Liver (tissue), 8 donors: ENCODE measurements at regions not wholly inside any gene's neighbourhood (a gene's known extent, or its start where the extent isn't known, plus 50 kb on each side); places are given as distances from the start of the nearest gene placed in this dataset.

Source experiments
- DNase-seq: peaks from one replicate; pipeline ENCODE4 v3.0.0-alpha.2; 2017; ENCODE audit warnings: low spot score
- H3K27ac ChIP-seq, 2 donors: one replicate each; pipeline ENCODE4 v1.7.0; 2013; ENCODE audit warnings: inconsistent platforms in 2 of 2, low read length in 2 of 2, control low read depth in 1 of 2, low read depth in 1 of 2, mild to moderate bottlenecking in 1 of 2
- H3K27me3 ChIP-seq, 4 donors: one replicate each; pipeline versions ENCODE4 v1.6.1 to v1.7.0; 2013; ENCODE audit warnings: low read length in 3 of 4, inconsistent platforms in 1 of 4, mild to moderate bottlenecking in 1 of 4, moderate library complexity in 1 of 4; ENCODE audit not compliant: control insufficient read depth in 4 of 4, insufficient read depth in 4 of 4
- H3K36me3 ChIP-seq, 4 donors: one replicate each; pipeline versions ENCODE4 v1.6.1 to v1.7.0; 2013; ENCODE audit warnings: low read length in 3 of 4, mild to moderate bottlenecking in 3 of 4, low read depth in 1 of 4, moderate library complexity in 1 of 4; ENCODE audit not compliant: control insufficient read depth in 4 of 4, insufficient read depth in 3 of 4
- H3K4me1 ChIP-seq, 4 donors: one replicate each; pipeline versions ENCODE4 v1.6.1 to v1.7.0; 2013; ENCODE audit warnings: low read length in 3 of 4, mild to moderate bottlenecking in 3 of 4, moderate library complexity in 1 of 4; ENCODE audit not compliant: control insufficient read depth in 4 of 4, insufficient read depth in 4 of 4
- H3K4me3 ChIP-seq, 3 donors: one replicate each; pipeline versions ENCODE4 v1.6.1 to v1.7.0; 2013; ENCODE audit warnings: low read length in 3 of 3, control low read depth in 1 of 3, low read depth in 1 of 3, mild to moderate bottlenecking in 1 of 3
- H3K9ac ChIP-seq, 2 donors: one replicate each; pipeline ENCODE4 v1.7.0; 2013; ENCODE audit warnings: low read length in 2 of 2, mild to moderate bottlenecking in 2 of 2, moderate library complexity in 2 of 2, control low read depth in 1 of 2, low read depth in 1 of 2
- H3K9me3 ChIP-seq, 4 donors: one replicate each; pipeline versions ENCODE4 v1.6.1 to v1.7.0; 2013; ENCODE audit warnings: low read length in 3 of 4; ENCODE audit not compliant: control insufficient read depth in 4 of 4
- CTCF ChIP-seq: fragments of 150-350 bp; IDR thresholded peaks from 2 replicates; pipeline ENCODE4 v1.5.1; 2017; ENCODE audit warnings: improper control_type of control experiment, low read depth, low read length; ENCODE audit not compliant: missing input control
- HNF4G ChIP-seq: IDR thresholded peaks from 2 replicates; pipeline ENCODE4 v1.6.1; 2016; ENCODE audit warnings: antibody characterized with exemption
- JUND ChIP-seq, 2 donors: IDR thresholded peaks; 2 replicates each; pipeline ENCODE4 v1.6.1; 2016; ENCODE audit warnings: antibody characterized with exemption in 2 of 2
- MAX ChIP-seq: IDR thresholded peaks from 2 replicates; pipeline ENCODE4 v1.6.1; 2016; ENCODE audit warnings: antibody characterized with exemption
- NR2F2 ChIP-seq: IDR thresholded peaks from 2 replicates; pipeline ENCODE4 v1.6.1; 2016; ENCODE audit warnings: antibody characterized with exemption
- SP1 ChIP-seq: IDR thresholded peaks from 2 replicates; pipeline ENCODE4 v1.6.1; 2018; ENCODE audit warnings: antibody characterized with exemption, mild to moderate bottlenecking
- TAF1 ChIP-seq: conservative IDR thresholded peaks from 2 replicates; pipeline ENCODE4 v1.6.1; 2016; ENCODE audit warnings: antibody characterized with exemption, mild to moderate bottlenecking
- ZBTB33 ChIP-seq: IDR thresholded peaks from 2 replicates; pipeline ENCODE4 v1.6.1; 2016; ENCODE audit warnings: antibody characterized with exemption
- WGBS: extraction: QIAGEN DNeasy Blood & Tissue Kit; methylation state at CpG from one replicate; pipeline ENCODE4 v1.1.7; 2013; 5-methylcytosine and 5-hydroxymethylcytosine counted together
- TF ChIP-seq, protein P1 (sequence below): IDR thresholded peaks from 2 replicates; pipeline ENCODE4 v1.6.1; 2016; ENCODE audit warnings: antibody characterized with exemption
- TF ChIP-seq, protein P2 (sequence below): IDR thresholded peaks from 2 replicates; pipeline ENCODE4 v1.6.1; 2016; ENCODE audit warnings: antibody characterized with exemption, mild to moderate bottlenecking
- donor health status: healthy.
- donor health status: healthy.
- donor health status: healthy.
- donor health status: healthy.
- donor health status: healthy.

DNA sequence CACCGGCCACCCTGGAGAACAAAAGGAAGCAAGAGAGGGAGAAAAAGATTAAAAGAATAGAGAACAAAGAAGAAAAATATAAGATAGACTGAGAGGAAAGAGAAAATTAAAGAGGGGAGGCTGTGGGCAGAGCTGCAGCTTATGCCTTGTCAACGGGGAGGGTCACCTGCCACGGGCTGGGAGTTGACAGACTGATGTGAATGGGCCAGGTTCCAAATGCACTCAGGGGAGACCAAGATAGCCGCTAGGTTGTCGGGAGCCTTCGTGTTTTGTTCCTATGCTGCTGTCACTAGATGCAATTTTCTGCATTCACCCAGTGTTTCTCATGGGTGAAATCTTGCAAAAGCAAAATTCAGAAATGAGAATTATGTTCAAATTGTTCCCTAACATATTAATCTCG lies 119.6 kb upstream of the MTHFD1L start:
- H3K4me1 ChIP-seq = peaks cover 0 to 5% (median 0%) of the 10 kb centered on the region in 4 donors
- 82% methylated on average over 7 of the region's 7 CpGs for WGBS
- no peak overlapping the region for H3K4me3 ChIP-seq
- no peaks in the 10 kb centered on the region for H3K27me3 ChIP-seq
- no peaks in the 10 kb centered on the region for H3K9me3 ChIP-seq
- no peak overlapping the region for H3K27ac ChIP-seq
- DNase-seq = no peak
- H3K36me3 ChIP-seq = no peaks in the 10 kb centered on the region
- no peak for TF ChIP-seq NR2F2
- no peak for TF ChIP-seq CTCF
- TF ChIP-seq MAX = no peak
- no peak overlapping the region for H3K9ac ChIP-seq

- DNase-seq = no peak
- H3K27ac ChIP-seq = no peak overlapping the region
- H3K27me3 ChIP-seq = no peaks in the 10 kb centered on the region
- no peak for TF ChIP-seq JUND (IDR thresholded peaks at IDR 0.05)
- TF ChIP-seq, protein P1, sequence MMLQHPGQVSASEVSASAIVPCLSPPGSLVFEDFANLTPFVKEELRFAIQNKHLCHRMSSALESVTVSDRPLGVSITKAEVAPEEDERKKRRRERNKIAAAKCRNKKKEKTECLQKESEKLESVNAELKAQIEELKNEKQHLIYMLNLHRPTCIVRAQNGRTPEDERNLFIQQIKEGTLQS = no peak
- no peak for TF ChIP-seq HNF4G
- no peak for TF ChIP-seq SP1
- no peak for TF ChIP-seq TAF1
- TF ChIP-seq, protein P2, sequence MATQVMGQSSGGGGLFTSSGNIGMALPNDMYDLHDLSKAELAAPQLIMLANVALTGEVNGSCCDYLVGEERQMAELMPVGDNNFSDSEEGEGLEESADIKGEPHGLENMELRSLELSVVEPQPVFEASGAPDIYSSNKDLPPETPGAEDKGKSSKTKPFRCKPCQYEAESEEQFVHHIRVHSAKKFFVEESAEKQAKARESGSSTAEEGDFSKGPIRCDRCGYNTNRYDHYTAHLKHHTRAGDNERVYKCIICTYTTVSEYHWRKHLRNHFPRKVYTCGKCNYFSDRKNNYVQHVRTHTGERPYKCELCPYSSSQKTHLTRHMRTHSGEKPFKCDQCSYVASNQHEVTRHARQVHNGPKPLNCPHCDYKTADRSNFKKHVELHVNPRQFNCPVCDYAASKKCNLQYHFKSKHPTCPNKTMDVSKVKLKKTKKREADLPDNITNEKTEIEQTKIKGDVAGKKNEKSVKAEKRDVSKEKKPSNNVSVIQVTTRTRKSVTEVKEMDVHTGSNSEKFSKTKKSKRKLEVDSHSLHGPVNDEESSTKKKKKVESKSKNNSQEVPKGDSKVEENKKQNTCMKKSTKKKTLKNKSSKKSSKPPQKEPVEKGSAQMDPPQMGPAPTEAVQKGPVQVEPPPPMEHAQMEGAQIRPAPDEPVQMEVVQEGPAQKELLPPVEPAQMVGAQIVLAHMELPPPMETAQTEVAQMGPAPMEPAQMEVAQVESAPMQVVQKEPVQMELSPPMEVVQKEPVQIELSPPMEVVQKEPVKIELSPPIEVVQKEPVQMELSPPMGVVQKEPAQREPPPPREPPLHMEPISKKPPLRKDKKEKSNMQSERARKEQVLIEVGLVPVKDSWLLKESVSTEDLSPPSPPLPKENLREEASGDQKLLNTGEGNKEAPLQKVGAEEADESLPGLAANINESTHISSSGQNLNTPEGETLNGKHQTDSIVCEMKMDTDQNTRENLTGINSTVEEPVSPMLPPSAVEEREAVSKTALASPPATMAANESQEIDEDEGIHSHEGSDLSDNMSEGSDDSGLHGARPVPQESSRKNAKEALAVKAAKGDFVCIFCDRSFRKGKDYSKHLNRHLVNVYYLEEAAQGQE = no peak
- no peak for TF ChIP-seq ZBTB33
- no peak overlapping the region for H3K4me3 ChIP-seq
- no peak overlapping the region for H3K9ac ChIP-seq
- 84% methylated on average over 4 of the region's 4 CpGs for WGBS
- no peaks in the 10 kb centered on the region for H3K9me3 ChIP-seq
- H3K4me1 ChIP-seq = no peaks in the 10 kb centered on the region
- H3K36me3 ChIP-seq = no peaks in the 10 kb centered on the region
These were observed 118.3 kb upstream of the MTHFD1L start for GRCh38 chr6:150747155-150747554.
